SK-N-SH (cell line): ENCODE measurements at regions not wholly inside any gene's neighbourhood (a gene's known extent, or its start where the extent isn't known, plus 50 kb on each side); places are given as distances from the start of the nearest gene placed in this dataset.

Source experiments
- CTCF ChIP-seq: fragments of 200-600 bp; sonication (generic); IDR thresholded peaks from 2 replicates; pipeline ENCODE4 v1.6.1; 2017; ENCODE audit warnings: antibody characterized with exemption, mild to moderate bottlenecking, moderate library complexity
- POLR2AphosphoS5 ChIP-seq: IDR thresholded peaks from 2 replicates; pipeline ENCODE4 v1.6.1; 2012; ENCODE audit warnings: low read depth, low read length
- RFX5 ChIP-seq: IDR thresholded peaks from 2 replicates; pipeline ENCODE4 v1.6.1; 2012; ENCODE audit warnings: mild to moderate bottlenecking, improper control_type of control experiment, low read length
- TF ChIP-seq, protein P1 (sequence below): IDR thresholded peaks from 2 replicates; pipeline ENCODE4 v1.4.0; 2012; ENCODE audit warnings: low read depth
- TF ChIP-seq, protein P2 (sequence below): IDR thresholded peaks from 2 replicates; pipeline ENCODE4 v1.4.0; 2012; ENCODE audit warnings: low read depth, borderline replicate concordance

- TF ChIP-seq CTCF, result no peak
- no peak for TF ChIP-seq POLR2AphosphoS5
- TF ChIP-seq, protein P1, sequence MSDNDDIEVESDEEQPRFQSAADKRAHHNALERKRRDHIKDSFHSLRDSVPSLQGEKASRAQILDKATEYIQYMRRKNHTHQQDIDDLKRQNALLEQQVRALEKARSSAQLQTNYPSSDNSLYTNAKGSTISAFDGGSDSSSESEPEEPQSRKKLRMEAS, result no peak
- TF ChIP-seq, protein P2, sequence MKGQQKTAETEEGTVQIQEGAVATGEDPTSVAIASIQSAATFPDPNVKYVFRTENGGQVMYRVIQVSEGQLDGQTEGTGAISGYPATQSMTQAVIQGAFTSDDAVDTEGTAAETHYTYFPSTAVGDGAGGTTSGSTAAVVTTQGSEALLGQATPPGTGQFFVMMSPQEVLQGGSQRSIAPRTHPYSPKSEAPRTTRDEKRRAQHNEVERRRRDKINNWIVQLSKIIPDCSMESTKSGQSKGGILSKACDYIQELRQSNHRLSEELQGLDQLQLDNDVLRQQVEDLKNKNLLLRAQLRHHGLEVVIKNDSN, result no peak
- TF ChIP-seq RFX5, result no peak
These were observed 213.5 kb upstream of the RND3 start for GRCh38 chr2:150700666-150701580.
